ENCODE measurements at regions not wholly inside any gene's neighbourhood (a gene's known extent, or its start where the extent isn't known, plus 50 kb on each side); places are given as distances from the start of the nearest gene placed in this dataset.

DNA sequence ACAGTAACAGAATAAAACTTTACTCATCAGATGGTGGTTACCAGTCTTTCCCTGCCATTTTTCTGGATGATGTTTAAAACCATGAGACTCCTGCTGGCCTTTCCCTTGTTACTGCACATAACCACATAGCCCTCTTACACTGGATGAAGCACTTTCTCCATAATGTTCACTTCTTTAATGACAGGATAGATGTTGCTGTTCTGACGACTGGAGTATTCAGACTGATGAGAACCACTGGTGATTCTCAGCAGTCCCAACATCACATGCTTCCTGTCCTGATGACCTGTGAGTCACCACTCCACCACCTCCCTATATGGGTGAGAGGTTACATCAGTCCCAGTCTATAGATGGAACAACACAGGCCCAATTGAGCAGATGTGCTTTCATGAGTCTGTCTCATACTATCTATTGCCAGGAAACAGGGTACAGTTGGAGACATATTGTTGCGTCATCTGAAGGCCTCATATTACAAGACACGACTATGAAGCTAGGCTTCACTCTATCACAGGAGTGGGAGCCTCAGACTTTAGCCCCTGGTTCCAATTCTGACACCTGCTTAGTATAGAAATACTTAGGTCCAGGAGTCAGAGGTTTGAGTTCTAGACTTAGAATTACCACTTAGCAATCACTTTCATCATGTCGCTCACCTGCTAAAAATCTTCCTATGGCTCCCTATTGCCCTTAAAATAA is 145.7 kb upstream of the KLF7 start (continued):
- TF ChIP-seq MEF2A (IDR thresholded peaks at IDR 0.05; ENCODE audit: borderline replicate concordance, low read depth) (no peak), RXRA (IDR thresholded peaks at IDR 0.05; ENCODE audit: borderline replicate concordance, low read depth) (peak; percentile 87), FOXM1 (IDR thresholded peaks at IDR 0.05; ENCODE audit: low read depth) (no peak), YY1 (IDR thresholded peaks at IDR 0.05; ENCODE audit: low read depth) (0 out of 2 replicates have a peak, but pooled peaks have one; percentile 7)
- TF ChIP-seq, protein P1, sequence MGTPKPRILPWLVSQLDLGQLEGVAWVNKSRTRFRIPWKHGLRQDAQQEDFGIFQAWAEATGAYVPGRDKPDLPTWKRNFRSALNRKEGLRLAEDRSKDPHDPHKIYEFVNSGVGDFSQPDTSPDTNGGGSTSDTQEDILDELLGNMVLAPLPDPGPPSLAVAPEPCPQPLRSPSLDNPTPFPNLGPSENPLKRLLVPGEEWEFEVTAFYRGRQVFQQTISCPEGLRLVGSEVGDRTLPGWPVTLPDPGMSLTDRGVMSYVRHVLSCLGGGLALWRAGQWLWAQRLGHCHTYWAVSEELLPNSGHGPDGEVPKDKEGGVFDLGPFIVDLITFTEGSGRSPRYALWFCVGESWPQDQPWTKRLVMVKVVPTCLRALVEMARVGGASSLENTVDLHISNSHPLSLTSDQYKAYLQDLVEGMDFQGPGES (IDR thresholded peaks at IDR 0.05; ENCODE audit: low read depth, low read length) = no peak

DNA sequence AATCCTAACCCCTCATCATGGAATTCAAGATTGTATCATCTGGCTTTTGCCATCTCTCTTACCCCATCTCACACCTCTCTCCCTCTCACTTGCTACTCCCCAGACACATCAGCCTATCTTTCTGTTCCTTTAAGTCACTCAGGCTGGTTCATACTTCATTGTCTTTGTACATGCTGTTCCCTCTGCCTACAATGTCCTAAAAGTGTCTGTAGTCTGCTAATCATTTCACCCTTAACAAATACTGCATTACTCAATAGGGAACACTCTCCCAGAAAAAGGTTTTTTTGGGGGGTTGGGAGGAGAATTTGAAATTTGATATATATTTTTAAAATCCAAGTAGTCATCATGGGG is 146.2 kb upstream of the KLF7 start:
- no peak for TF ChIP-seq RAD21 (IDR thresholded peaks at IDR 0.05; ENCODE audit: low read length)
- TF ChIP-seq SIN3A (IDR thresholded peaks at IDR 0.05; ENCODE audit: borderline replicate concordance, low read depth, low read length) = no peak
- TF ChIP-seq, protein P2, sequence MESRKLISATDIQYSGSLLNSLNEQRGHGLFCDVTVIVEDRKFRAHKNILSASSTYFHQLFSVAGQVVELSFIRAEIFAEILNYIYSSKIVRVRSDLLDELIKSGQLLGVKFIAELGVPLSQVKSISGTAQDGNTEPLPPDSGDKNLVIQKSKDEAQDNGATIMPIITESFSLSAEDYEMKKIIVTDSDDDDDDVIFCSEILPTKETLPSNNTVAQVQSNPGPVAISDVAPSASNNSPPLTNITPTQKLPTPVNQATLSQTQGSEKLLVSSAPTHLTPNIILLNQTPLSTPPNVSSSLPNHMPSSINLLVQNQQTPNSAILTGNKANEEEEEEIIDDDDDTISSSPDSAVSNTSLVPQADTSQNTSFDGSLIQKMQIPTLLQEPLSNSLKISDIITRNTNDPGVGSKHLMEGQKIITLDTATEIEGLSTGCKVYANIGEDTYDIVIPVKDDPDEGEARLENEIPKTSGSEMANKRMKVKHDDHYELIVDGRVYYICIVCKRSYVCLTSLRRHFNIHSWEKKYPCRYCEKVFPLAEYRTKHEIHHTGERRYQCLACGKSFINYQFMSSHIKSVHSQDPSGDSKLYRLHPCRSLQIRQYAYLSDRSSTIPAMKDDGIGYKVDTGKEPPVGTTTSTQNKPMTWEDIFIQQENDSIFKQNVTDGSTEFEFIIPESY (IDR thresholded peaks at IDR 0.05; ENCODE audit: borderline replicate concordance, low read depth) = no peak
- no peak for TF ChIP-seq MEF2A (IDR thresholded peaks at IDR 0.05; ENCODE audit: borderline replicate concordance, low read depth)
- TF ChIP-seq YY1 (IDR thresholded peaks at IDR 0.05; ENCODE audit: low read depth) = no peak
- no peak for TF ChIP-seq FOXJ3 (CRISPR knock-in tag; IDR thresholded peaks at IDR 0.05)
- no peak for TF ChIP-seq TAF1 (IDR thresholded peaks at IDR 0.05; ENCODE audit: borderline replicate concordance, low read depth, low read length)
- no peak for TF ChIP-seq NRF1 (IDR thresholded peaks at IDR 0.05; ENCODE audit: low read depth, low read length)
- no peak for TF ChIP-seq CTCF (IDR thresholded peaks at IDR 0.05)
- TF ChIP-seq EP300 (IDR thresholded peaks at IDR 0.05; ENCODE audit: borderline replicate concordance in 1 of 2, low read depth in 1 of 2, low read length in 1 of 2) = no peak
- no peak for TF ChIP-seq RXRA (IDR thresholded peaks at IDR 0.05; ENCODE audit: borderline replicate concordance, low read depth)
- TF ChIP-seq, protein P3, sequence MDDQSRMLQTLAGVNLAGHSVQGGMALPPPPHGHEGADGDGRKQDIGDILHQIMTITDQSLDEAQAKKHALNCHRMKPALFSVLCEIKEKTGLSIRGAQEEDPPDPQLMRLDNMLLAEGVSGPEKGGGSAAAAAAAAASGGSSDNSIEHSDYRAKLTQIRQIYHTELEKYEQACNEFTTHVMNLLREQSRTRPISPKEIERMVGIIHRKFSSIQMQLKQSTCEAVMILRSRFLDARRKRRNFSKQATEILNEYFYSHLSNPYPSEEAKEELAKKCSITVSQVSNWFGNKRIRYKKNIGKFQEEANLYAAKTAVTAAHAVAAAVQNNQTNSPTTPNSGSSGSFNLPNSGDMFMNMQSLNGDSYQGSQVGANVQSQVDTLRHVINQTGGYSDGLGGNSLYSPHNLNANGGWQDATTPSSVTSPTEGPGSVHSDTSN (IDR thresholded peaks at IDR 0.05) = no peak
- Histone ChIP-seq H3F3A (replicated peaks; ENCODE audit: insufficient read depth) (peaks cover 6% of the 10 kb centered on the region), H3K4me3 (ENCODE audit: low read depth in 2 of 2, low read length in 1 of 2) (no peak overlapping the region), H3K9me2 (no peaks in the 10 kb centered on the region), H2AFZ (ENCODE audit: low read depth) (no peak overlapping the region; the same call in 1 of the 2 replicates), H3K4me2 (no peak overlapping the region), H4K20me1 (ENCODE audit: insufficient read depth) (no peaks in the 10 kb centered on the region), H3K79me2 (ENCODE audit: insufficient read depth) (no peaks in the 10 kb centered on the region), H3K27ac (ENCODE audit: low read depth in 2 of 2, low read length in 1 of 2) (peak overlapping the region in 1 of 2 experiments; percentile 79; a peak in 2 of 4 replicates), H3K4me1 (ENCODE audit: control insufficient read depth in 1 of 2, insufficient read depth in 2 of 2, low read depth in 1 of 2, low read length in 1 of 2) (peaks cover 4 to 19% of the 10 kb centered on the region in 2 experiments; a peak in 3 of 4 replicates), H3K36me3 (replicated peaks in 1 of 2; ENCODE audit: control insufficient read depth in 1 of 2, insufficient read depth in 2 of 2, low read length in 1 of 2) (no peaks in the 10 kb centered on the region), H3K9me3 (no peaks in the 10 kb centered on the region), H3K27me3 (ENCODE audit: insufficient read depth) (no peaks in the 10 kb centered on the region), H3K9ac (no peak overlapping the region; the same call in 1 of the 2 replicates)
- DNase-seq = no peak
- POLR2A ChIA-PET = no interaction called here
- CTCF ChIA-PET = interaction anchor here (2.3 kb wide), 1 partner anchor 20 kb away, joined by 6 read pairs; no protein-coding TSS in a partner anchor
